ENCODE measurements at regions not wholly inside any gene's neighbourhood (a gene's known extent, or its start where the extent isn't known, plus 50 kb on each side); places are given as distances from the start of the nearest gene placed in this dataset.

DNA sequence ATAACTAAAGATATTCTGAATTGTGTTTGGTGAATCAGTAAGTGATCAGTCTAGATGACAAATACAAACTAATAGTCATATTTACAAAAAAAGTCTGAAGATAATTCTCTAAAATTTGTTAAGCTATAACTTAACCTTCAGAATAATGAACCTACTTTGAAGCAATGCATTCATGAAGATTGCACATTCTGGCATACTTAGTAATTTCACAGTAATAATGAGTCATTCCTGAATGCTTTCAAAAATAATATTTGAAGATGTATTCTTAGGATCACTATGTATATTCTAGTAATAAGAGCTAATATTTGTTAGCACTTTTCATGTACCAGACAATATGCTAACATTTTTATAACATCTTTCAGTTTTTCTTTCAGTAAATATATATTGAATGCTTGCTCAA, 756.7 kb upstream of the SLIT2 start:
- Histone ChIP-seq H3K9me3 (ENCODE audit: low read depth, low read length, poor library complexity, severe bottlenecking) (no peaks in the 10 kb centered on the region), H3K27me3 (replicated peaks; ENCODE audit: insufficient read depth, low read depth, low read length, poor library complexity) (no peaks in the 10 kb centered on the region), H3K27ac (ENCODE audit: low read depth, low read length, poor library complexity, severe bottlenecking) (no peak overlapping the region), H3K4me3 (ENCODE audit: low read depth, low read length, poor library complexity, severe bottlenecking) (no peak overlapping the region), H3K36me3 (ENCODE audit: insufficient read depth, low read length, poor library complexity, severe bottlenecking) (no peaks in the 10 kb centered on the region), H3K4me1 (ENCODE audit: insufficient read depth, low read length, poor library complexity, severe bottlenecking) (peaks cover 11% of the 10 kb centered on the region)
- no peak for TF ChIP-seq EZH2 (IDR thresholded peaks at IDR 0.05; ENCODE audit: borderline replicate concordance, low read depth, low read length, poor library complexity, severe bottlenecking)
- TF ChIP-seq, protein P1, sequence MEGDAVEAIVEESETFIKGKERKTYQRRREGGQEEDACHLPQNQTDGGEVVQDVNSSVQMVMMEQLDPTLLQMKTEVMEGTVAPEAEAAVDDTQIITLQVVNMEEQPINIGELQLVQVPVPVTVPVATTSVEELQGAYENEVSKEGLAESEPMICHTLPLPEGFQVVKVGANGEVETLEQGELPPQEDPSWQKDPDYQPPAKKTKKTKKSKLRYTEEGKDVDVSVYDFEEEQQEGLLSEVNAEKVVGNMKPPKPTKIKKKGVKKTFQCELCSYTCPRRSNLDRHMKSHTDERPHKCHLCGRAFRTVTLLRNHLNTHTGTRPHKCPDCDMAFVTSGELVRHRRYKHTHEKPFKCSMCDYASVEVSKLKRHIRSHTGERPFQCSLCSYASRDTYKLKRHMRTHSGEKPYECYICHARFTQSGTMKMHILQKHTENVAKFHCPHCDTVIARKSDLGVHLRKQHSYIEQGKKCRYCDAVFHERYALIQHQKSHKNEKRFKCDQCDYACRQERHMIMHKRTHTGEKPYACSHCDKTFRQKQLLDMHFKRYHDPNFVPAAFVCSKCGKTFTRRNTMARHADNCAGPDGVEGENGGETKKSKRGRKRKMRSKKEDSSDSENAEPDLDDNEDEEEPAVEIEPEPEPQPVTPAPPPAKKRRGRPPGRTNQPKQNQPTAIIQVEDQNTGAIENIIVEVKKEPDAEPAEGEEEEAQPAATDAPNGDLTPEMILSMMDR (conservative IDR thresholded peaks at IDR 0.05; ENCODE audit: low read depth, low read length) = no peak
- BruUV-seq (replicated peaks) = no TSS peak
- DNase-seq (ENCODE audit: low spot score) = no peak
- ChIA-PET CTCF (no interaction called here), POLR2A (ENCODE audit: low non-redundant PET) (no interaction called here)
- intact Hi-C loops (cut with micrococcal nuclease; ENCODE audit: unreplicated experiment) = no loop called here

DNA sequence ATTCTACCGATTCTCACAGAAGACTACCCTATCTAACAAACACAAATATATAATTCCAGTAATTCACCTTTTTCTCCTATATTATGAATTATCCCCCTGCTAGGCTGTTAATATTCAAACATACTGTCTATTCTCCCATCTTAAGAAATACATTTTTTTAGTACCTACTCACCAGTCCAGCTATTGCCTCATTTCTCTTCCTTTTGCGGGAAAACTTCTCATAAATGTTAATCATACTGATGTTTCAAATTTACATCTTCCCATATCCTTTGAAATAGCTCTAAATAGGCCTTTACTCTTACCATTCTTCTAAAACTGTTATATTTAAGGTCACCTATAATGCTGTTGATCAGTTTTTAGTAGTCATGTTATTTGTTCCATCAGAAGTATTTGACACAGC, 759.1 kb upstream of the SLIT2 start:
- TF ChIP-seq, protein P1 (conservative IDR thresholded peaks at IDR 0.05; ENCODE audit: low read depth, low read length) = no peak
- no peak for TF ChIP-seq EZH2 (IDR thresholded peaks at IDR 0.05; ENCODE audit: borderline replicate concordance, low read depth, low read length, poor library complexity, severe bottlenecking)
- no peak overlapping the region for H3K4me3 ChIP-seq (ENCODE audit: low read depth, low read length, poor library complexity, severe bottlenecking)
- BruUV-seq (replicated peaks) = no TSS peak
- no peak overlapping the region for H3K27ac ChIP-seq (ENCODE audit: low read depth, low read length, poor library complexity, severe bottlenecking)
- no peaks in the 10 kb centered on the region for H3K27me3 ChIP-seq (replicated peaks; ENCODE audit: insufficient read depth, low read depth, low read length, poor library complexity)
- H3K9me3 ChIP-seq (ENCODE audit: low read depth, low read length, poor library complexity, severe bottlenecking) = no peaks in the 10 kb centered on the region
- H3K36me3 ChIP-seq (ENCODE audit: insufficient read depth, low read length, poor library complexity, severe bottlenecking) = no peaks in the 10 kb centered on the region
- peaks cover 11% of the 10 kb centered on the region for H3K4me1 ChIP-seq (ENCODE audit: insufficient read depth, low read length, poor library complexity, severe bottlenecking)
- intact Hi-C loops (cut with micrococcal nuclease; ENCODE audit: unreplicated experiment) = no loop called here
- no peak for DNase-seq (ENCODE audit: low spot score)
- POLR2A ChIA-PET (ENCODE audit: low non-redundant PET) = no interaction called here
- CTCF ChIA-PET = no interaction called here

DNA sequence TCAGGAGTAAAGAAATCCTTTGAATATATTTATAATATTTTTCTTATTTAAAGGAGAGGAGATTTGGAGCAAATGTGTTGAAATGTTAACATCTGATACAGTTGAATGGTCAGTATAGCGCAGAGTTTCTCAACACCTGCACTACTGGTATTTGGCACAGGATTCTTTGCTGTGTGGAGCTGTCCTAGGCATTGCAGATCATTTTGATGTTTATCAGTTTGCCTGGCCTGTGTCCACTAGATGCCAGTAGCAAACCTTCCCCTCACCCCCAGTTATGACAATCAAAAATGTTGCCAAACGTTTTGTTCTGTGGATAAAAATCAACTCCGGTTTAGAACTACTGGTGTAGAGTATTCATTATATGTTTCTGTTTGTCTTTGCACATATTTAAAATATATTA, 765.3 kb upstream of the SLIT2 start:
- ChIA-PET CTCF (no interaction called here), POLR2A (ENCODE audit: low non-redundant PET) (no interaction called here)
- intact Hi-C loops (cut with micrococcal nuclease; ENCODE audit: unreplicated experiment) = no loop called here
- H3K4me3 ChIP-seq (ENCODE audit: low read depth, low read length, poor library complexity, severe bottlenecking) = no peak overlapping the region
- H3K4me1 ChIP-seq (ENCODE audit: insufficient read depth, low read length, poor library complexity, severe bottlenecking) = peaks cover 11% of the 10 kb centered on the region
- TF ChIP-seq, protein P1 (conservative IDR thresholded peaks at IDR 0.05; ENCODE audit: low read depth, low read length) = peak; percentile 41; the same call in 1 of the 2 replicates
- TF ChIP-seq EZH2 (IDR thresholded peaks at IDR 0.05; ENCODE audit: borderline replicate concordance, low read depth, low read length, poor library complexity, severe bottlenecking) = no peak
- H3K9me3 ChIP-seq (ENCODE audit: low read depth, low read length, poor library complexity, severe bottlenecking) = no peaks in the 10 kb centered on the region
- no TSS peak for BruUV-seq (replicated peaks)
- no peak overlapping the region for H3K27ac ChIP-seq (ENCODE audit: low read depth, low read length, poor library complexity, severe bottlenecking)
- no peaks in the 10 kb centered on the region for H3K27me3 ChIP-seq (replicated peaks; ENCODE audit: insufficient read depth, low read depth, low read length, poor library complexity)
- H3K36me3 ChIP-seq (ENCODE audit: insufficient read depth, low read length, poor library complexity, severe bottlenecking) = no peaks in the 10 kb centered on the region
- peak; percentile 42 for DNase-seq (ENCODE audit: low spot score)
